Adrenal gland (tissue), 9 donors: ENCODE measurements at regions not wholly inside any gene's neighbourhood (a gene's known extent, or its start where the extent isn't known, plus 50 kb on each side); places are given as distances from the start of the nearest gene placed in this dataset.

Experiments
- DNase-seq, 7 donors: peaks; one replicate each; pipeline ENCODE4 v3.0.0-alpha.2; 2019 to 2020
- H3K27ac ChIP-seq, 5 donors: fragments of 200-600 bp; sonication (generic) in 4 of 5; 1 replicate in 3 of 5; 2 replicates in 2 of 5; pipeline versions ENCODE4 v1.5.1 to v1.8.0; 2016 to 2020; ENCODE audit warnings: mild to moderate bottlenecking in 1 of 5
- H3K27me3 ChIP-seq: fragments of 200-600 bp; 2 replicates; pipeline ENCODE4 v1.8.0; 2021
- H3K36me3 ChIP-seq, 2 donors: fragments of 200-600 bp; replicated peaks in 1 of 2; 1 replicate in 1 of 2; 2 replicates in 1 of 2; pipeline versions ENCODE4 v1.5.1 to v1.8.0; 2018 to 2022
- H3K4me1 ChIP-seq, 2 donors: fragments of 200-600 bp; replicated peaks in 1 of 2; 1 replicate in 1 of 2; 2 replicates in 1 of 2; pipeline versions ENCODE4 v1.5.1 to v1.8.0; 2018 to 2021
- H3K4me3 ChIP-seq, 4 donors: fragments of 200-600 bp; sonication (generic) in 3 of 4; one replicate each; pipeline ENCODE4 v1.5.1; 2016 to 2018
- H3K9me3 ChIP-seq, 3 donors: fragments of 200-600 bp; sonication (generic) in 1 of 3; replicated peaks in 1 of 3; 1 replicate in 2 of 3; 2 replicates in 1 of 3; pipeline versions ENCODE4 v1.5.1 to v1.8.0; 2016 to 2021
- CTCF ChIP-seq, 6 experiments: fragments of 450-650 bp in 4 of 6; fragments of 200-600 bp in 2 of 6; sonication (generic) in 1 of 6; IDR thresholded peaks; 1 replicate in 5 of 6; 2 replicates in 1 of 6; pipeline versions ENCODE4 v1.5.1 to v1.8.0; 2016 to 2021; ENCODE audit warnings: antibody characterized with exemption in 6 of 6, mild to moderate bottlenecking in 2 of 6, moderate library complexity in 1 of 6
- POLR2A ChIP-seq, 2 donors: fragments of 450-650 bp; IDR thresholded peaks; one replicate each; pipeline ENCODE4 v1.6.1; 2017; ENCODE audit warnings: antibody characterized with exemption in 2 of 2, mild to moderate bottlenecking in 2 of 2, moderate library complexity in 1 of 2
- WGBS, 4 donors: extraction: QIAGEN DNeasy Blood & Tissue Kit in 2 of 4; methylation state at CpG; one replicate each; pipeline versions ENCODE4 v1.1.5 to v1.1.7; 2013 to 2017; 5-methylcytosine and 5-hydroxymethylcytosine counted together
- intact Hi-C, 2 donors: fragments of 100-400 bp; cut with DNase I; formaldehyde crosslinking; loops; one replicate each; pipeline versions ENCODE4 v1.14.1 to v1.15.0; 2022 to 2023
- donor health status: healthy with polysubstance abuse.
- donor health status: Bipolar disorder and iron deficiency.
- donor health status: DM: yes; HTN: yes; CAD: no.
- donor health status: DM: no; HTN: no; CAD: no.
- donor health status: DM: no; HTN: no; CAD: no.

DNA sequence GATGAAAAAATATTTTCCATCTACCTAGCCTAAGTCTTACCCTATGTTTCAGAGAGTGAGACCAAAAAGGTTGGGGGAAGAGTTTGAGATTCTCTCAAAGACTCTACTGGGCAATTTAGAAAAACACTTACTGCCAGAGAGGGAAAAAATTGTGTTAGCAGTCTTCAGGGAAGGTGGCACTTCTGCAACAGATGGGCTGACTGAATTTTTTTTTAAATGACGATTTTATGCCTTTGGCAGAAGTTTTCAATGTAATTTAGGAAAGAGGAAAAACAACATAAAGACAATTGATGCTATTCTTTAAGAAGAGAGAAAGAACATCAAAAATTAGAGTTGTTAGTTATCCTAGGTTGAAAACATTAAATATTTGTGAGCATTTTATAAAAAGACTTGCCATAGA is 1894.5 kb upstream of the PIK3C3 start:
- 35 to 52% (median 49%) methylated on average over 1 of the region's 1 CpG for WGBS, 4 donors
- H3K4me1 ChIP-seq = no peaks in the 10 kb centered on the region
- TF ChIP-seq POLR2A (IDR thresholded peaks at IDR 0.05) (no peak), CTCF (IDR thresholded peaks at IDR 0.05) (no peak)
- no peak overlapping the region for H3K27ac ChIP-seq
- DNase-seq = no peak
- no peaks in the 10 kb centered on the region for H3K9me3 ChIP-seq
- no peaks in the 10 kb centered on the region for H3K27me3 ChIP-seq
- H3K4me3 ChIP-seq = no peak overlapping the region
- intact Hi-C loops = no loop called here
- H3K36me3 ChIP-seq = no peaks in the 10 kb centered on the region

DNA sequence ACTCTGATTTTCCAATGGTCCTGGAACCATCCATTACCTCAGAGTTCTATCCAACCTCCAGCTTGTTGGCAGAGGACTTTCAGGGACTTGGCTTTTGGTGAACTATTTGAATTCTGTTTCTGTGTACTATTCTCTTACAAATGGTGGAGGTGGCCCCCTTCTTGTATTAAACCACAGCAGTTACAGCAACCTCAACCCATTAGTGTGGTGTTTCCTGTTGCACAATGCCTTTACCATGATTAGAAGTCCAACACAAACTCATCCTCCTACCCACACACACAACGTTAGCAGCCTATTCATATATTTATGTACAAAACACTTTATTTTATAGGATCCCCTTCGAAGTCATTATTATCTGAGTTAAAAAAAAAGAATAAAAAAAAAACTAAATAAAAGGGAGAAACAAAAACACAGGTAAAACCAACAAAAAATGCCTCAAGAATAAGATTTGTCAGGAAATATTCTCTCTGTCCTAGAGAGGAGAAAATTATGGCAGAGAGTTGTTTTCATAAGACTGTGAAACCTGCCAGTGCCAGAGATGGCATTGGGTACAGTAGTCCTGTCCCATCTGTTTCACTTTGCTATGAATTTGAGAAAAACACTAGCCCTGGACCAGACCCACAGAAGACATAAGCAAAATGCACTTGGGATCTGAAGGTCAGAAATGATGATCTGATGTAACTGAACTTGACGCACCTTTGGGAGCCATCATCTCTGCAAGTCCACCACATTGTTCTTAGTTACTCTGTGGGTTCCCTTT is 1896.0 kb upstream of the PIK3C3 start:
- Histone ChIP-seq H3K27ac (no peak overlapping the region), H3K4me3 (no peak overlapping the region), H3K9me3 (no peaks in the 10 kb centered on the region), H3K27me3 (no peaks in the 10 kb centered on the region), H3K36me3 (no peaks in the 10 kb centered on the region), H3K4me1 (no peaks in the 10 kb centered on the region)
- TF ChIP-seq POLR2A (IDR thresholded peaks at IDR 0.05) (no peak), CTCF (IDR thresholded peaks at IDR 0.05) (no peak)
- DNase-seq = no peak
- 61 to 79% (median 67%) methylated on average over 3 of the region's 3 CpGs for WGBS, 4 donors
- intact Hi-C loops = no loop called here

DNA sequence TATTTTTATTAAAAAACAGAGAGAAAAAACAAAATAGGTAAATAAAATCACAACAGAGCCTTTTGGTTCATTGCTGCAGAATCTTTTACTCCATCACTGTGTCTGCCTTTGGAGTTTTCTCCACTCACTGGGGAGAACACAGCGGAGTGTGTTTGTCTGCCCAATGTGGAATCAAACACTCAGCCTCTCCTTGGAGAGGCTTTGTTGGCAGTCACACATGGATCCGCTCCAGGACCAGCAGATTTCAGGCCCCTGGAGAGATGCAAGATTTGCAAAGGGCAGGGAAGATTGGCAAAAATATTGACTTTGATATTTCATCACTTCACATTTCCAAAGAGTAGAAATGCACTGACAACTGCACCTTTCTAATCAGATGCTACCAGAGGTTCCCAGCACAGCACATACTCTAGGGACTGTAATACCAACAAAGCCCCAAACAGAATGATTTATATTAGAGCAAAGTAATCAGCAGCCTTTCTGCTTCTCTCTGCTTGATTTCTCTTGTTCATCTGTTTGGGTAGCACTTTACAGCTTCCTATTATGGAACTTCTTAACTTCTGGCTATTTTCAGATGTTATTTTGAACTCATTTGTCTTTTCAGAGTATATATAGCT is 1898.8 kb upstream of the PIK3C3 start:
- DNase-seq = no peak
- Histone ChIP-seq H3K4me1 (no peaks in the 10 kb centered on the region), H3K9me3 (no peaks in the 10 kb centered on the region), H3K36me3 (no peaks in the 10 kb centered on the region), H3K27ac (no peak overlapping the region), H3K4me3 (no peak overlapping the region), H3K27me3 (no peaks in the 10 kb centered on the region)
- no peak for TF ChIP-seq CTCF (IDR thresholded peaks at IDR 0.05)
- no peak for TF ChIP-seq POLR2A (IDR thresholded peaks at IDR 0.05)
- WGBS, 4 donors = 51 to 79% (median 69%) methylated on average over 2 of the region's 2 CpGs
- intact Hi-C loops = no loop called here

DNA sequence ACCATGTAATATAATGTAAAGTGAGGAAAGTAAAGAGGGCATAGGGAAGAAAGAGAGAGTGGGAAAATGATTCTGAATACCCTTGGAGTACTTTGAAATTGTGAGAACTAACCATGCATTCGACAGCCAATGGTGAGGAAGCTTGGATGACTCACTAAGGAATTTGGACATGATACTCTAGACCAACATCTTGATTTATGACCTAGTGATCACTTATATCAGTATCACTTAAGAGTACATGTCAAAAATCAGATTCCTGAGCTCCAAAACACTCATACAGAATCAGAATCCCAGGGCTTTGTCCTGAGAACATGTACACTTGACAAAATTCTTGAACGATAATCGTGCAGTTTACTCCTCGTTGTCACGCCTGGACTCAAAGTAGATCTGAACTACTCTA is 1899.8 kb upstream of the PIK3C3 start:
- Histone ChIP-seq H3K4me1 (no peaks in the 10 kb centered on the region), H3K9me3 (no peaks in the 10 kb centered on the region), H3K27ac (no peak overlapping the region), H3K36me3 (no peaks in the 10 kb centered on the region), H3K4me3 (no peak overlapping the region), H3K27me3 (no peaks in the 10 kb centered on the region)
- no peak for DNase-seq
- no peak for TF ChIP-seq POLR2A (IDR thresholded peaks at IDR 0.05)
- TF ChIP-seq CTCF (IDR thresholded peaks at IDR 0.05) = no peak
- intact Hi-C loops = no loop called here
- WGBS, 4 donors = 80 to 92% (median 85%) methylated on average over 5 of the region's 5 CpGs
